ENCODE measurements at regions not wholly inside any gene's neighbourhood (a gene's known extent, or its start where the extent isn't known, plus 50 kb on each side); places are given as distances from the start of the nearest gene placed in this dataset.

GRCh38 chr6:108795814-108796213, 52.4 kb upstream of the ARMC2 start:
- TF ChIP-seq, protein P1, sequence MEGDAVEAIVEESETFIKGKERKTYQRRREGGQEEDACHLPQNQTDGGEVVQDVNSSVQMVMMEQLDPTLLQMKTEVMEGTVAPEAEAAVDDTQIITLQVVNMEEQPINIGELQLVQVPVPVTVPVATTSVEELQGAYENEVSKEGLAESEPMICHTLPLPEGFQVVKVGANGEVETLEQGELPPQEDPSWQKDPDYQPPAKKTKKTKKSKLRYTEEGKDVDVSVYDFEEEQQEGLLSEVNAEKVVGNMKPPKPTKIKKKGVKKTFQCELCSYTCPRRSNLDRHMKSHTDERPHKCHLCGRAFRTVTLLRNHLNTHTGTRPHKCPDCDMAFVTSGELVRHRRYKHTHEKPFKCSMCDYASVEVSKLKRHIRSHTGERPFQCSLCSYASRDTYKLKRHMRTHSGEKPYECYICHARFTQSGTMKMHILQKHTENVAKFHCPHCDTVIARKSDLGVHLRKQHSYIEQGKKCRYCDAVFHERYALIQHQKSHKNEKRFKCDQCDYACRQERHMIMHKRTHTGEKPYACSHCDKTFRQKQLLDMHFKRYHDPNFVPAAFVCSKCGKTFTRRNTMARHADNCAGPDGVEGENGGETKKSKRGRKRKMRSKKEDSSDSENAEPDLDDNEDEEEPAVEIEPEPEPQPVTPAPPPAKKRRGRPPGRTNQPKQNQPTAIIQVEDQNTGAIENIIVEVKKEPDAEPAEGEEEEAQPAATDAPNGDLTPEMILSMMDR (IDR thresholded peaks at IDR 0.05 in 8 of 11, conservative IDR thresholded peaks at IDR 0.05 in 3 of 11), result no peak
- no peak for TF ChIP-seq POLR2A (IDR thresholded peaks at IDR 0.05)

Data from spleen (tissue), 7 donors.